Naive B cell (primary cell): ENCODE measurements at regions not wholly inside any gene's neighbourhood (a gene's known extent, or its start where the extent isn't known, plus 50 kb on each side); places are given as distances from the start of the nearest gene placed in this dataset.

ENCODE experiments used
- ATAC-seq, 2 donors: fragments of 150-1000 bp; cut with Tn5 transposase; 2 replicates each; pipeline ENCODE4 v1.10.0; 2021; ENCODE audit warnings: low read depth in 2 of 2, mild to moderate bottlenecking in 2 of 2, moderate library complexity in 2 of 2
- DNase-seq: peaks from one replicate; pipeline ENCODE4 v3.0.0; 2022
- H3K27ac Mint-ChIP-seq, 6 donors: one replicate each; pipeline ENCODE4 v1.8.0; 2020 to 2022; ENCODE audit warnings: mild to moderate bottlenecking in 6 of 6, mixed read lengths in 6 of 6, moderate library complexity in 5 of 6, inconsistent platforms in 2 of 6
- H3K27me3 Mint-ChIP-seq, 3 donors: one replicate each; pipeline ENCODE4 v1.8.0; 2021 to 2022; ENCODE audit warnings: mixed read lengths in 3 of 3, mild to moderate bottlenecking in 1 of 3
- H3K36me3 Mint-ChIP-seq, 2 donors: one replicate each; pipeline ENCODE4 v1.8.0; 2020 to 2022; ENCODE audit warnings: mixed read lengths in 2 of 2, inconsistent platforms in 1 of 2, mild to moderate bottlenecking in 1 of 2
- H3K4me1 Mint-ChIP-seq, 3 donors: one replicate each; pipeline ENCODE4 v1.8.0; 2020 to 2022; ENCODE audit warnings: mixed read lengths in 3 of 3, inconsistent platforms in 1 of 3, mild to moderate bottlenecking in 1 of 3, moderate library complexity in 1 of 3
- H3K4me3 Mint-ChIP-seq, 8 donors: one replicate each; pipeline ENCODE4 v1.8.0; 2020 to 2022; ENCODE audit warnings: mild to moderate bottlenecking in 8 of 8, mixed read lengths in 8 of 8, moderate library complexity in 8 of 8, inconsistent platforms in 2 of 8
- H3K9me3 Mint-ChIP-seq, 7 donors: one replicate each; pipeline ENCODE4 v1.8.0; 2020 to 2022; ENCODE audit warnings: mixed read lengths in 7 of 7, mild to moderate bottlenecking in 5 of 7, inconsistent platforms in 2 of 7, moderate library complexity in 1 of 7

DNA sequence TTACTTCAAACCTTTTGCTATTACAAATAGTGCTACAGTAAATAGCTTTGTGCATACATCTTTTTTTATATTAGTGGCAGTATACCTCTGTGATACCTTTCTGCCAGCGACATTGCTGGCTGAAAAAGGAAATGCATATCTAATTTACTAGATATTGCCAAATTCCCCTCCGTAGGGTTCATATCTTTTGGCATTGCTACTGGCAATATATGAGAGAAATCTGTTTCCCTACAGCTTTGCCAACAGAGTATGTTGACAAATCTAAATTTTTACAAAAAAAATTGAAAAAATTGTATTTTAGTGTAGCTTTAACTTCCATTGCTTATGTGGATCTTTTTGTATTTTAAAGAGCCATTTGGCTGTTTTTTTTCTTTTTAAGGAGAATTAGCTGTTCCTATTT, 426.7 kb downstream of the TRIB2 start:
- peaks cover 0 to 6% (median 3%) of the 10 kb centered on the region in 7 donors for H3K9me3 Mint-ChIP-seq
- peaks cover 0 to 9% (median 0%) of the 10 kb centered on the region in 3 donors for H3K27me3 Mint-ChIP-seq
- no peaks in the 10 kb centered on the region for H3K4me1 Mint-ChIP-seq
- DNase-seq (no peak), ATAC-seq (no peak)
- H3K36me3 Mint-ChIP-seq, result no peaks in the 10 kb centered on the region
- H3K4me3 Mint-ChIP-seq, result no peak overlapping the region
- H3K27ac Mint-ChIP-seq, result no peak overlapping the region

DNA sequence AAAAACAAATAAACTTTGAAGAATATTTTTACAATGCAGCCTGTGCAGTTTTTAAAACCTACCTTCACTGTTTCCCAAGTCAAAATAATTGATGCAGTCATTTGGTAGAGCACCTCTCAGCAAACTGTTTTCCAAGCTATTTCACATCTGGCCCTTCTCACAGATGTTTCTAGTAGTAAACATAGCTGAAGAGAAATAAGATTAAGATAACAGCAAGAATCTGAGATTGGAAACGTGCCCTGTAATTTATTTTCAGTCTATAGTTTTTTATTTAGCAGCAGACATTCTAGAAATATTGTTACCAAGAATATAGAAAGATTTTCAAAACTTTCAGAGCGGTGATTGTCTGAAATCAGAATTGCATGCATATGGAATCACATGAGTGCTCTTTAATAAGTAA, 440.2 kb downstream of the TRIB2 start:
- peaks cover 2 to 16% (median 10%) of the 10 kb centered on the region in 3 donors for H3K27me3 Mint-ChIP-seq
- H3K4me3 Mint-ChIP-seq, result no peak overlapping the region
- H3K9me3 Mint-ChIP-seq, result no peaks in the 10 kb centered on the region
- no peak for ATAC-seq
- no peaks in the 10 kb centered on the region for H3K36me3 Mint-ChIP-seq
- H3K27ac Mint-ChIP-seq, result no peak overlapping the region
- no peak for DNase-seq
- H3K4me1 Mint-ChIP-seq, result no peaks in the 10 kb centered on the region

DNA sequence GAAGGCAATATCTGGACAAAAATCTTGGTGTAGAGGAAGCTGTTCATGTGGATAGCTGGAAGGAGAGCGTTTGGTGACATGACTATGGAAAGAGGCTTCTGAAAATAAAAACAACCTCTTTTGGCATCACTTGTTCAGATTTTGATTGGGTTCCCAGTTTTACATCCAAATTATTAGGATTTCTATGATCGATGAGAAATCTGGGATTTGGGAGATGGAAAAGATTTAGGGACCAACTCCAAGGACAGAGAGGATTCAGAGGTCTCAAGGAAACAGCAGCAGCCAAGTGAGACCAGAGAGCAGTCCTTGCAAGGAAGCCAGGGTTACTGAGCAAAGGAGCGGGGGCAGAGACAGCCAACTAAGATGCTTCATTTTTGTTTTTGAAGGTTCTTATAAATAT, 441.7 kb downstream of the TRIB2 start:
- Mint-ChIP-seq H3K36me3 (no peaks in the 10 kb centered on the region), H3K27ac (no peak overlapping the region), H3K4me1 (no peaks in the 10 kb centered on the region), H3K4me3 (no peak overlapping the region), H3K9me3 (no peaks in the 10 kb centered on the region), H3K27me3 (peaks cover 7 to 16% (median 10%) of the 10 kb centered on the region in 3 donors)
- ATAC-seq, result no peak
- no peak for DNase-seq

- no peaks in the 10 kb centered on the region for H3K36me3 Mint-ChIP-seq
- peaks cover under 1 to 19% (median 6%) of the 10 kb centered on the region in 7 donors for H3K9me3 Mint-ChIP-seq
- DNase-seq (no peak), ATAC-seq (no peak)
- H3K27me3 Mint-ChIP-seq, result no peaks in the 10 kb centered on the region
- H3K4me3 Mint-ChIP-seq, result no peak overlapping the region
- no peaks in the 10 kb centered on the region for H3K4me1 Mint-ChIP-seq
- H3K27ac Mint-ChIP-seq, result no peak overlapping the region
Measured at GRCh38 chr2:13180729-13181128, 464.0 kb downstream of the TRIB2 start.

DNA sequence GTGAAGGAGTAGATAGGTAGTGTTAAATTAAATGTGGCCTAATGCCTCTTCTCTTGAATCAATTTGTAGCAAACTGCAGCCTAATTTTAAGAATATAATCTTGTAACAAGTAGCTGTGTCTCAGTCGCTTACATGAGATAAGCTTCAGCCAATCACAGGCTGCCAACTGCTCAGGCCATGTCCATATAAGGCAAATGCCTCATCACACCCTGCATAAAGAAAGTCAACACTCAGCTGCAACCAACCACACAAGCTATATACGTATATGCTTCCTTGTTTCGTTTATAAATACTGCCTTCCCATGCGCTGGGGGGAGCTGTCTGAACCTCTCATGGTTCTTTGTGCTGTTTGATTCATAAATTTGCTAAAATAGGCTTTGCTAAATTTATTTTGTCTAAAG, 476.3 kb downstream of the TRIB2 start:
- no peaks in the 10 kb centered on the region for H3K36me3 Mint-ChIP-seq
- no peaks in the 10 kb centered on the region for H3K9me3 Mint-ChIP-seq
- no peaks in the 10 kb centered on the region for H3K4me1 Mint-ChIP-seq
- H3K27ac Mint-ChIP-seq, result no peak overlapping the region
- no peaks in the 10 kb centered on the region for H3K27me3 Mint-ChIP-seq
- ATAC-seq, result no peak
- no peak for DNase-seq
- H3K4me3 Mint-ChIP-seq, result no peak overlapping the region

- H3K4me3 Mint-ChIP-seq, result no peak overlapping the region
- no peaks in the 10 kb centered on the region for H3K27me3 Mint-ChIP-seq
- H3K9me3 Mint-ChIP-seq, result no peaks in the 10 kb centered on the region
- no peaks in the 10 kb centered on the region for H3K36me3 Mint-ChIP-seq
- no peak for ATAC-seq
- DNase-seq, result no peak
- no peak overlapping the region for H3K27ac Mint-ChIP-seq
- H3K4me1 Mint-ChIP-seq, result no peaks in the 10 kb centered on the region
Measured at GRCh38 chr2:13193900-13194299, 477.2 kb downstream of the TRIB2 start.

DNA sequence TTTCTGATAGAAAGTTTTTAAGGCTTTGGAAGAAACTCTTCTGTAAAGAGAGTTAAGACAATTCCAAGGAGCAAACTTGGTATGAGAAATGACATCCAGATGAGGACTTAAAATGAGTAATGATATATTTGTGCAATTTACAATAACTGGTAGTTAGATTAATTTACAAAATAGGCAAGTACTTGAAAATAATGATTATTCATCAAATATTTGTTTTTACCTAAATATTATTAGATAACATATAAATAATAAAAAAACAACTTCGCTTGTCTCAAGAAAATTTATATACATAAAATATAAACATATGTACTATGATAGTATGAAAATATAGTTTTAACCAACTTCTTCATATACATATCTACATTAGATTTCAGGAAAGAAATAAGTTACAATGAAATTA, 478.5 kb downstream of the TRIB2 start:
- H3K27ac Mint-ChIP-seq, result no peak overlapping the region
- no peaks in the 10 kb centered on the region for H3K27me3 Mint-ChIP-seq
- H3K9me3 Mint-ChIP-seq, result no peaks in the 10 kb centered on the region
- DNase-seq (no peak), ATAC-seq (no peak)
- no peak overlapping the region for H3K4me3 Mint-ChIP-seq
- no peaks in the 10 kb centered on the region for H3K4me1 Mint-ChIP-seq
- H3K36me3 Mint-ChIP-seq, result no peaks in the 10 kb centered on the region

DNA sequence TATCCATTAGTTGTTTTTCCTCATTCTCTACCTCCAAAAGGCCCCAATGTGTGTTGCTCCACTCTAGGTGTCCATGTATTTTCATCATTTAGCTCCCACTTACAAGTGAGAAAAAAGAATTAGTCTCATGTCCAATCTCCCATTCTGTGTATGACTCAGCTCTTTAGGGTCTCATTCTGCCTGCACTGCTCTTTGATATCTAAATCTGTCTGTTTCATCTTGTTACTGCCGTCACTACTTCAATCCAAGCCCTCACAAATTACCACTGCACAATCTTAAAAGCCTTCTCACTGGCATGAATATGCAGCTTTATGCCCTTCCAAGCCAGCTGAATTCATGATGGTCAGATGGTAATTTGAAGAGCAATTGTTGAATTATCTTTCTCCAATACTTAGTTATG, 480.5 kb downstream of the TRIB2 start:
- no peak for DNase-seq
- no peak overlapping the region for H3K4me3 Mint-ChIP-seq
- no peaks in the 10 kb centered on the region for H3K27me3 Mint-ChIP-seq
- H3K4me1 Mint-ChIP-seq, result no peaks in the 10 kb centered on the region
- ATAC-seq, result no peak
- no peaks in the 10 kb centered on the region for H3K36me3 Mint-ChIP-seq
- H3K27ac Mint-ChIP-seq, result no peak overlapping the region
- no peaks in the 10 kb centered on the region for H3K9me3 Mint-ChIP-seq

GRCh38 chr2:13201924-13202323, 485.2 kb downstream of the TRIB2 start:
- Mint-ChIP-seq H3K27ac (no peak overlapping the region), H3K36me3 (no peaks in the 10 kb centered on the region), H3K4me1 (no peaks in the 10 kb centered on the region), H3K9me3 (peaks cover 0 to 2% (median 0%) of the 10 kb centered on the region in 7 donors), H3K27me3 (no peaks in the 10 kb centered on the region), H3K4me3 (no peak overlapping the region)
- no peak for DNase-seq
- ATAC-seq, result no peak

- no peak for ATAC-seq
- Mint-ChIP-seq H3K4me3 (no peak overlapping the region), H3K27me3 (no peaks in the 10 kb centered on the region), H3K4me1 (no peaks in the 10 kb centered on the region), H3K36me3 (peaks cover 0 to 5% of the 10 kb centered on the region in 2 donors), H3K9me3 (peaks cover 7 to 45% (median 15%) of the 10 kb centered on the region in 7 donors), H3K27ac (no peak overlapping the region)
- DNase-seq, result no peak
Measured at GRCh38 chr2:13212115-13212514, 495.4 kb downstream of the TRIB2 start.

GRCh38 chr2:13218205-13218604, 501.5 kb downstream of the TRIB2 start:
- Mint-ChIP-seq H3K27ac (no peak overlapping the region), H3K27me3 (no peaks in the 10 kb centered on the region), H3K9me3 (peaks cover 5 to 26% (median 14%) of the 10 kb centered on the region in 7 donors), H3K4me1 (no peaks in the 10 kb centered on the region), H3K36me3 (no peaks in the 10 kb centered on the region), H3K4me3 (no peak overlapping the region)
- DNase-seq, result no peak
- ATAC-seq, result no peak

- H3K27ac Mint-ChIP-seq, result no peak overlapping the region
- no peaks in the 10 kb centered on the region for H3K36me3 Mint-ChIP-seq
- peaks cover 0 to 7% (median 2%) of the 10 kb centered on the region in 7 donors for H3K9me3 Mint-ChIP-seq
Measured at GRCh38 chr2:13227578-13227977, 510.8 kb downstream of the TRIB2 start.

DNA sequence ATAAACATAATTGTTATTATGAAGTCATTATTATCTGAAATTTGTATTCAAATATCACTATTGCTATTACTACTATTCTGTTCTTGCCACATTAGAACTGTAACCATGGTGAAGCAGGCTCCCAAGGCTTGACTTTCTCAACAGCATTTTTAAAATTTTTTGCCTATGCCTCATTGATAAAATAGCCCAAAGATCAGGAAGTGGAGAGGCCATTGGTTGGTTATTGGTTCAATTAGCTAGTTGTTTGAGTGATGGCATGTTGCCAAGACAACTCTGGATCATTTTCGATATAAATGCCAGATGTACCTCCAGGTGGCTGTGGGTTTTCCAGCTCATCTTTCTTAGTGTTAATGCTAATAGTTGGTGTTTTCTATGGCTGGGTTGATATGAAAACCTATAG, 513.5 kb downstream of the TRIB2 start:
- Mint-ChIP-seq H3K27me3 (peaks cover 0 to 8% (median 3%) of the 10 kb centered on the region in 3 donors), H3K27ac (no peak overlapping the region), H3K36me3 (no peaks in the 10 kb centered on the region), H3K9me3 (peaks cover 0 to 7% (median 2%) of the 10 kb centered on the region in 7 donors), H3K4me3 (no peak overlapping the region), H3K4me1 (no peaks in the 10 kb centered on the region)
- ATAC-seq (no peak), DNase-seq (no peak)

More at GRCh38 chr2:13227578-13227977, 510.8 kb downstream of the TRIB2 start:
- no peak for DNase-seq
- Mint-ChIP-seq H3K4me1 (no peaks in the 10 kb centered on the region), H3K4me3 (no peak overlapping the region), H3K27me3 (peaks cover 0 to 8% (median 3%) of the 10 kb centered on the region in 3 donors)
- no peak for ATAC-seq

DNA sequence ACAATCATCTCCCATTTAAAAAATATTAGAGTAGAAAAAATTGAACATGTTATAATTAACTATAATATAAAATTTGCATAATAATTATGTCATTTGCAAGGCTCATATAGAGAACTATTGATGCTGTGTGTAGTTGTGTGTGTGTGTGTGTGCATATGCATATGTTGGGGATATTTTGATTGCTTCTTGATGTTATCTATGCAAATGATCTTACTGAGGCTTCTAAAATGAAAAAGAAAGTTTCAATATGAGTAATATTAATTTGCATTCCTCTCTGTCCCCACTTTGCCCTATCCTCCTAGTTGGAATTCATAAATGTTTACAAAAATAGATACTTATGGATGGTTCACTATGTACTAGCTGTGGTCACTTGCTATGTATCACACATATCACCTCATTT, 523.3 kb downstream of the TRIB2 start:
- Mint-ChIP-seq H3K4me1 (no peaks in the 10 kb centered on the region), H3K27ac (no peak overlapping the region), H3K27me3 (no peaks in the 10 kb centered on the region), H3K36me3 (no peaks in the 10 kb centered on the region), H3K9me3 (peaks cover 0 to 9% (median 3%) of the 10 kb centered on the region in 7 donors), H3K4me3 (no peak overlapping the region)
- ATAC-seq (no peak), DNase-seq (no peak)

DNA sequence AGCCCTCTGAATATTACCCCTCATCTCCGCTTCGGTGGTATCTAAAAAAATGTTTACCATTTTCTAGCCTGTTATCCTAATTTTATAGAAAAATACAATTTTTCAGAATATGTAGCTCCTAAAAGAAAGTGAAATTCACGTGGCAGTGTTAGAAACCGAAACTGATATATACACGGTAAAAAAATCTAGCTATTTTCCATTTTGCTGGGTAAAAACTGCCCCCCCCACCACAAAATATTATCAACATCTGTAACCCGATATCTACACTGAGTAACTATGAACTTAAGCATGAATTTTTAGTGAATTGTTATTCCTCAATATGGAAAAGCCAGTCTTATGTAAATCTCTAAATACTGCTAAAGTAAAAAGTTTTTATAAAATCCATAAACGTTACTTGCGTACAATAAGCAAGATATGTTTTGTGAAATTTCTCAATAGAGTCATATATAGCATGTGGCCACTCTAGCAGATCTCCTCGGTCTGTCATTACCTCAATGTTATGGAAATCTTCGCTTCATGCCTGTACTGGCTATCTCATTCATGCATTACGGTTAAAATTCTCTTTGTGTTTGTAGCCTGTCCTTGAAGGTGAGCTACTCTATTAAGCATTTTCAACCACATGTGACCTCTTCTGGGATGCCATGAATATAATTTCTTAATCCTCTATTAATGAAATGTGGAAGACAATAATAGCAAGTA, 524.2 kb downstream of the TRIB2 start:
- no peak for ATAC-seq
- no peaks in the 10 kb centered on the region for H3K27me3 Mint-ChIP-seq
- no peaks in the 10 kb centered on the region for H3K4me1 Mint-ChIP-seq
- H3K4me3 Mint-ChIP-seq, result no peak overlapping the region
- H3K27ac Mint-ChIP-seq, result no peak overlapping the region
- DNase-seq, result no peak
- H3K36me3 Mint-ChIP-seq, result no peaks in the 10 kb centered on the region
- peaks cover 0 to 9% (median 0%) of the 10 kb centered on the region in 7 donors for H3K9me3 Mint-ChIP-seq
